Activated naive CD4-positive, alpha-beta T cell treated with anti-CD3 and anti-CD28 coated beads for 36 hours (primary cell): ENCODE measurements at regions not wholly inside any gene's neighbourhood (a gene's known extent, or its start where the extent isn't known, plus 50 kb on each side); places are given as distances from the start of the nearest gene placed in this dataset.

ENCODE experiments used
- CTCF ChIA-PET: fragments of 350-600 bp; sonication (Branson Sonifier 250); formaldehyde crosslinking; loops from one replicate; lab custom pipeline; 2021; ENCODE audit warnings: antibody characterized with exemption; lab: Charles Lee
- DNase-seq: peaks from one replicate; pipeline ENCODE4 v3.0.0-alpha.2; 2020
- H3K27ac Mint-ChIP-seq: one replicate; pipeline ENCODE4 v1.8.0; 2021; ENCODE audit warnings: mild to moderate bottlenecking, mixed read lengths
- H3K27me3 Mint-ChIP-seq: one replicate; pipeline ENCODE4 v1.8.0; 2021; ENCODE audit warnings: low read depth, mixed read lengths
- H3K36me3 Mint-ChIP-seq: one replicate; pipeline ENCODE4 v1.8.0; 2021; ENCODE audit warnings: low read depth, mixed read lengths
- H3K4me1 Mint-ChIP-seq: one replicate; pipeline ENCODE4 v1.8.0; 2021; ENCODE audit warnings: low read depth, mixed read lengths
- H3K4me3 Mint-ChIP-seq: one replicate; pipeline ENCODE4 v1.8.0; 2021; ENCODE audit warnings: mild to moderate bottlenecking, moderate library complexity, mixed read lengths
- H3K9me3 Mint-ChIP-seq: one replicate; pipeline ENCODE4 v1.8.0; 2021; ENCODE audit warnings: mixed read lengths
- intact Hi-C: fragments of 100-400 bp; cut with micrococcal nuclease; formaldehyde crosslinking; loops from one replicate; pipeline ENCODE4 v1.15.1; 2023

GRCh38 chr10:131531265-131532190 is 220.0 kb upstream of the TCERG1L start:
- Mint-ChIP-seq H3K27me3 (peaks cover 2% of the 10 kb centered on the region), H3K4me3 (no peak overlapping the region), H3K36me3 (no peaks in the 10 kb centered on the region), H3K4me1 (no peaks in the 10 kb centered on the region), H3K9me3 (no peaks in the 10 kb centered on the region), H3K27ac (no peak overlapping the region)
- CTCF ChIA-PET = no interaction called here
- DNase-seq = no peak
- intact Hi-C loops = no loop called here

- intact Hi-C loops = no loop called here
- Mint-ChIP-seq H3K4me1 (no peaks in the 10 kb centered on the region), H3K27me3 (peaks cover 2% of the 10 kb centered on the region), H3K4me3 (no peak overlapping the region), H3K27ac (no peak overlapping the region), H3K9me3 (no peaks in the 10 kb centered on the region), H3K36me3 (no peaks in the 10 kb centered on the region)
- CTCF ChIA-PET = no interaction called here
- DNase-seq = no peak
These were observed 220.8 kb upstream of the TCERG1L start for GRCh38 chr10:131532291-131532690.

- DNase-seq = no peak
- Mint-ChIP-seq H3K27ac (no peak overlapping the region), H3K9me3 (no peaks in the 10 kb centered on the region), H3K4me3 (no peak overlapping the region), H3K36me3 (no peaks in the 10 kb centered on the region), H3K27me3 (peaks cover 2% of the 10 kb centered on the region), H3K4me1 (no peaks in the 10 kb centered on the region)
- CTCF ChIA-PET = no interaction called here
- intact Hi-C loops = no loop called here
These were observed 221.3 kb upstream of the TCERG1L start for GRCh38 chr10:131532745-131533341.

- H3K9me3 Mint-ChIP-seq = no peaks in the 10 kb centered on the region
- no peak overlapping the region for H3K27ac Mint-ChIP-seq
- no peak overlapping the region for H3K4me3 Mint-ChIP-seq
- H3K27me3 Mint-ChIP-seq = peaks cover 2% of the 10 kb centered on the region
- DNase-seq = no peak
- no peaks in the 10 kb centered on the region for H3K36me3 Mint-ChIP-seq
- CTCF ChIA-PET = no interaction called here
- no peaks in the 10 kb centered on the region for H3K4me1 Mint-ChIP-seq
- intact Hi-C loops = no loop called here
These were observed 222.5 kb upstream of the TCERG1L start for GRCh38 chr10:131533846-131534526.

- CTCF ChIA-PET = no interaction called here
- no peak for DNase-seq
- intact Hi-C loops = no loop called here
- H3K27me3 Mint-ChIP-seq = peaks cover 2% of the 10 kb centered on the region
- no peak overlapping the region for H3K27ac Mint-ChIP-seq
- H3K4me3 Mint-ChIP-seq = no peak overlapping the region
- H3K9me3 Mint-ChIP-seq = no peaks in the 10 kb centered on the region
- no peaks in the 10 kb centered on the region for H3K36me3 Mint-ChIP-seq
- no peaks in the 10 kb centered on the region for H3K4me1 Mint-ChIP-seq
These were observed 223.3 kb upstream of the TCERG1L start for GRCh38 chr10:131534836-131535235.

- Mint-ChIP-seq H3K36me3 (no peaks in the 10 kb centered on the region), H3K27me3 (no peaks in the 10 kb centered on the region), H3K27ac (no peak overlapping the region), H3K4me3 (no peak overlapping the region), H3K9me3 (no peaks in the 10 kb centered on the region), H3K4me1 (no peaks in the 10 kb centered on the region)
- CTCF ChIA-PET = no interaction called here
- no peak for DNase-seq
- intact Hi-C loops = no loop called here
These were observed 225.2 kb upstream of the TCERG1L start for GRCh38 chr10:131536676-131537075.

GRCh38 chr10:131537281-131537680 is 225.8 kb upstream of the TCERG1L start:
- intact Hi-C loops = no loop called here
- Mint-ChIP-seq H3K36me3 (no peaks in the 10 kb centered on the region), H3K4me3 (no peak overlapping the region), H3K4me1 (no peaks in the 10 kb centered on the region), H3K27ac (no peak overlapping the region), H3K27me3 (peaks cover 1% of the 10 kb centered on the region), H3K9me3 (no peaks in the 10 kb centered on the region)
- CTCF ChIA-PET = no interaction called here
- DNase-seq = no peak

GRCh38 chr10:131544495-131544894 is 233.0 kb upstream of the TCERG1L start:
- H3K36me3 Mint-ChIP-seq = no peaks in the 10 kb centered on the region
- H3K27me3 Mint-ChIP-seq = peaks cover 7% of the 10 kb centered on the region
- H3K4me1 Mint-ChIP-seq = no peaks in the 10 kb centered on the region
- DNase-seq = no peak
- intact Hi-C loops = loop anchor here (10.0 kb wide), 1 partner anchor 1520 kb away; no protein-coding TSS in a partner anchor
- no peak overlapping the region for H3K4me3 Mint-ChIP-seq
- H3K27ac Mint-ChIP-seq = no peak overlapping the region
- H3K9me3 Mint-ChIP-seq = no peaks in the 10 kb centered on the region
- CTCF ChIA-PET = no interaction called here

- H3K36me3 Mint-ChIP-seq = no peaks in the 10 kb centered on the region
- H3K27ac Mint-ChIP-seq = no peak overlapping the region
- H3K9me3 Mint-ChIP-seq = no peaks in the 10 kb centered on the region
- no peaks in the 10 kb centered on the region for H3K4me1 Mint-ChIP-seq
- DNase-seq = no peak
- CTCF ChIA-PET = no interaction called here
- intact Hi-C loops = loop anchor here (10.0 kb wide), 1 partner anchor 1521 kb away; no protein-coding TSS in a partner anchor
- H3K27me3 Mint-ChIP-seq = peaks cover 7% of the 10 kb centered on the region
- H3K4me3 Mint-ChIP-seq = no peak overlapping the region
These were observed 234.7 kb upstream of the TCERG1L start for GRCh38 chr10:131546086-131546810.

- H3K27me3 Mint-ChIP-seq = peaks cover 6% of the 10 kb centered on the region
- H3K36me3 Mint-ChIP-seq = no peaks in the 10 kb centered on the region
- CTCF ChIA-PET = no interaction called here
- no peak overlapping the region for H3K27ac Mint-ChIP-seq
- no peaks in the 10 kb centered on the region for H3K9me3 Mint-ChIP-seq
- no peak for DNase-seq
- no peaks in the 10 kb centered on the region for H3K4me1 Mint-ChIP-seq
- H3K4me3 Mint-ChIP-seq = no peak overlapping the region
- intact Hi-C loops = loop anchor here (10.0 kb wide), 1 partner anchor 1522 kb away; no protein-coding TSS in a partner anchor
These were observed 235.7 kb upstream of the TCERG1L start for GRCh38 chr10:131547129-131547799.

GRCh38 chr10:131548176-131548575 is 236.7 kb upstream of the TCERG1L start:
- DNase-seq = no peak
- CTCF ChIA-PET = no interaction called here
- Mint-ChIP-seq H3K9me3 (no peaks in the 10 kb centered on the region), H3K4me1 (no peaks in the 10 kb centered on the region), H3K36me3 (no peaks in the 10 kb centered on the region), H3K27ac (no peak overlapping the region), H3K27me3 (peaks cover 5% of the 10 kb centered on the region), H3K4me3 (no peak overlapping the region)
- intact Hi-C loops = loop anchor here (10.0 kb wide), 1 partner anchor 1523 kb away; no protein-coding TSS in a partner anchor
